ENCODE measurements at regions not wholly inside any gene's neighbourhood (a gene's known extent, or its start where the extent isn't known, plus 50 kb on each side); places are given as distances from the start of the nearest gene placed in this dataset.

GRCh38 chr6:21334651-21335050 lies 258.9 kb upstream of the SOX4 start:
- TF ChIP-seq CTCF (conservative IDR thresholded peaks at IDR 0.05; ENCODE audit: low read depth, low read length) = no peak
- no peak for TF ChIP-seq EZH2 (IDR thresholded peaks at IDR 0.05; ENCODE audit: low read length, unreplicated experiment)
